Frontal cortex (tissue), 4 donors: ENCODE measurements at regions not wholly inside any gene's neighbourhood (a gene's known extent, or its start where the extent isn't known, plus 50 kb on each side); places are given as distances from the start of the nearest gene placed in this dataset. TPM values are rescaled to one million over a fixed set of nuclear protein-coding genes. Genes with fewer than 3 reads are reported as not detected.

Source experiments
- DNase-seq, 2 donors: peaks; one replicate each; pipeline ENCODE4 v3.0.0; 2012; ENCODE audit warnings: low spot score in 2 of 2
- FAIRE-seq: peaks from 2 replicates; lab custom pipeline; 2012; peaks lifted over from hg19 to GRCh38; lab: Jason Lieb, UNC
- small RNA-seq: library from RNA; depleted of rRNA; stranded (forward); fragments of <200 nt; gene quantifications from one replicate; pipeline ENCODE3, GENCODE V24; 2014
- donor health status: control.
- donor health status: control.
- donor health status: control.

DNA sequence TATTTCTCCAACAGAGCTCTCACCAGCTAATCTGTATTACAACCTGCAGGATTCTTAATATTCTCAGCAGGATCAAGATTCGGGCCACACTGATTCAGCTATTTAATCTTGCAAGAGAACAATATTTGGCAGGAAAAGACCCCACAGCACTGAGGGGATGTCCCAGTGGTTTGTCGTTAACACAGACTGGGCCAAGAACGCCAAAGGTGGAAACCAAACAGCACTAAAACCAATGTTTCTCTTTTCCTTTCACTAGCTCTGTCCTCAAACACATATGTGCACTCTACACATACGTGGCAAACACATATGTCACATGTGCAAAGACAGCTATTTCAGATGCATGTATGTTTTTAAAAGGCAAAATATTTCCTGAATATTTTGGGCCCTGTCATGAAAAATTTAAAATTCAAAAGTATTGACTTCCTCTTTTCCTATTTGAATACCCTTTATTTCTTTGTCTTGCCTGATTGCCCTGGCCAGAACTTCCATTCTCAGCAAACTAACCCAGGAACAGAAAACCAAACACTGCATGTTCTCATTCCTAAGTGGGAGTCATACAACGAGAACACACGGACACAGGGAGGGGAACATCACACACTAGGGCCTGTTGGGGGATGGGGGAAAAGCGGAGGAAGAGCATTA lies 51.7 kb upstream of the NEBL start:
- DNase-seq (no peak), FAIRE-seq (no peak)

Small RNAs in the stretch of these regions (small RNA-seq; reads per million reads assigned to genes)
- not detected for gene AL158209.2
- gene RF00017: not detected
- gene RNU6-15P: not detected
